Adrenal gland (tissue), 9 donors: ENCODE measurements at regions not wholly inside any gene's neighbourhood (a gene's known extent, or its start where the extent isn't known, plus 50 kb on each side); places are given as distances from the start of the nearest gene placed in this dataset.

Experiments used
- DNase-seq, 7 donors: peaks; one replicate each; pipeline ENCODE4 v3.0.0-alpha.2; 2019 to 2020
- H3K27ac ChIP-seq, 5 donors: fragments of 200-600 bp; sonication (generic) in 4 of 5; 1 replicate in 3 of 5; 2 replicates in 2 of 5; pipeline versions ENCODE4 v1.5.1 to v1.8.0; 2016 to 2020; ENCODE audit warnings: mild to moderate bottlenecking in 1 of 5
- H3K27me3 ChIP-seq: fragments of 200-600 bp; 2 replicates; pipeline ENCODE4 v1.8.0; 2021
- H3K36me3 ChIP-seq, 2 donors: fragments of 200-600 bp; replicated peaks in 1 of 2; 1 replicate in 1 of 2; 2 replicates in 1 of 2; pipeline versions ENCODE4 v1.5.1 to v1.8.0; 2018 to 2022
- H3K4me1 ChIP-seq, 2 donors: fragments of 200-600 bp; replicated peaks in 1 of 2; 1 replicate in 1 of 2; 2 replicates in 1 of 2; pipeline versions ENCODE4 v1.5.1 to v1.8.0; 2018 to 2021
- H3K4me3 ChIP-seq, 4 donors: fragments of 200-600 bp; sonication (generic) in 3 of 4; one replicate each; pipeline ENCODE4 v1.5.1; 2016 to 2018
- H3K9me3 ChIP-seq, 3 donors: fragments of 200-600 bp; sonication (generic) in 1 of 3; replicated peaks in 1 of 3; 1 replicate in 2 of 3; 2 replicates in 1 of 3; pipeline versions ENCODE4 v1.5.1 to v1.8.0; 2016 to 2021
- CTCF ChIP-seq, 6 experiments: fragments of 450-650 bp in 4 of 6; fragments of 200-600 bp in 2 of 6; sonication (generic) in 1 of 6; IDR thresholded peaks; 1 replicate in 5 of 6; 2 replicates in 1 of 6; pipeline versions ENCODE4 v1.5.1 to v1.8.0; 2016 to 2021; ENCODE audit warnings: antibody characterized with exemption in 6 of 6, mild to moderate bottlenecking in 2 of 6, moderate library complexity in 1 of 6
- POLR2A ChIP-seq, 2 donors: fragments of 450-650 bp; IDR thresholded peaks; one replicate each; pipeline ENCODE4 v1.6.1; 2017; ENCODE audit warnings: antibody characterized with exemption in 2 of 2, mild to moderate bottlenecking in 2 of 2, moderate library complexity in 1 of 2
- WGBS, 4 donors: extraction: QIAGEN DNeasy Blood & Tissue Kit in 2 of 4; methylation state at CpG; one replicate each; pipeline versions ENCODE4 v1.1.5 to v1.1.7; 2013 to 2017; 5-methylcytosine and 5-hydroxymethylcytosine counted together
- intact Hi-C, 2 donors: fragments of 100-400 bp; cut with DNase I; formaldehyde crosslinking; loops; one replicate each; pipeline versions ENCODE4 v1.14.1 to v1.15.0; 2022 to 2023
- donor health status: healthy with polysubstance abuse.
- donor health status: Bipolar disorder and iron deficiency.
- donor health status: DM: yes; HTN: yes; CAD: no.
- donor health status: DM: no; HTN: no; CAD: no.
- donor health status: DM: no; HTN: no; CAD: no.

DNA sequence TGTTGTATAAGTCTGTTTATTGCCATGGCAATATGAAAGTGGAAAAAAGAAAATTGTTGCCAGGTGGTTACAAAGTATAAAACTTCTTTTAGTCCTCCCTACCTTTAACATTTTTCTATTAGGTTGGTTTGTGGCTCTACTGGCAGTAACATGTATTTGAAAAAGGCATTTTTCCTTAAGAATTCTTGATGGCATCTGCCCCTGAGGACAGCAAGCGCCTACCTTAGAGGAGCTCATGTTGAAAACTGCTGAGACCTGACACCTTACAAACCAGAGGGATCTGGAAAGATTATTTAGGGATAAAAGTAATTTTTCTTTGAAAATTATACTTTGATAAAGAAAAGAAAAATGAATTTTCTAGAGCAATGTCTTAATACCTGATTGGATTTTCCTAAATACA lies 208.1 kb downstream of the CAVIN4 start:
- no peaks in the 10 kb centered on the region for H3K36me3 ChIP-seq
- H3K27me3 ChIP-seq = no peaks in the 10 kb centered on the region
- H3K9me3 ChIP-seq = no peaks in the 10 kb centered on the region
- intact Hi-C loops = no loop called here
- H3K4me3 ChIP-seq = no peak overlapping the region
- TF ChIP-seq CTCF (IDR thresholded peaks at IDR 0.05) (no peak), POLR2A (IDR thresholded peaks at IDR 0.05) (no peak)
- WGBS, 4 donors = 76 to 91% (median 85%) methylated on average over 1 of the region's 1 CpG
- no peak overlapping the region for H3K27ac ChIP-seq
- no peaks in the 10 kb centered on the region for H3K4me1 ChIP-seq
- DNase-seq = no peak

- DNase-seq = no peak
- Histone ChIP-seq H3K4me1 (no peaks in the 10 kb centered on the region), H3K27me3 (no peaks in the 10 kb centered on the region), H3K27ac (no peak overlapping the region), H3K36me3 (no peaks in the 10 kb centered on the region), H3K4me3 (no peak overlapping the region), H3K9me3 (no peaks in the 10 kb centered on the region)
- WGBS, 4 donors = 43 to 47% (median 46%) methylated on average over 5 of the region's 5 CpGs
- intact Hi-C loops = no loop called here
- TF ChIP-seq CTCF (IDR thresholded peaks at IDR 0.05) = no peak
- TF ChIP-seq POLR2A (IDR thresholded peaks at IDR 0.05) = no peak
Observed at GRCh38 chr9:100794738-100795269, 216.9 kb downstream of the CAVIN4 start.

DNA sequence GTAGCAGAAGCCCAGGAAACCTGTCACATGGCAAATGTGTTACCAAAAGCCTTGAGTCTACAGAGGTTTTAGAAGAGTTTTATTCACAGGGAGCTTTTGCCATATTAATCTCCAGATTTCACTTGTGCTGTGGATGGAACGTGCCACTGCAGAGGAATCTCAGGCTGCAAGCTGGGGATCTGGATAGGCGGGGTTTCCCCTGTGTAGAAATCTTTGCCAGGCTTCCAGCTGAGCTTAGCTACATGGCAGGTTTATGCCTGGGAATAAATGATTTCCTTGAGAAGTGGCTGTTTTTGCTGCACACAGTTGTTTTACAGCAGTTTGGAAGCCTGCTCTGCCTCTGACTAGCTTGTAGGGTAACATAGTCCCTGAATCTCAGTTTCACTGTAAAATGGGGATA lies 224.6 kb upstream of the PLPPR1 start:
- WGBS, 4 donors = 64 to 75% (median 71%) methylated on average over 2 of the region's 2 CpGs
- DNase-seq = no peak
- no peak overlapping the region for H3K4me3 ChIP-seq
- no peaks in the 10 kb centered on the region for H3K4me1 ChIP-seq
- H3K36me3 ChIP-seq = no peaks in the 10 kb centered on the region
- TF ChIP-seq POLR2A (IDR thresholded peaks at IDR 0.05) = no peak
- TF ChIP-seq CTCF (IDR thresholded peaks at IDR 0.05) = no peak
- intact Hi-C loops = no loop called here
- H3K9me3 ChIP-seq = no peaks in the 10 kb centered on the region
- H3K27me3 ChIP-seq = no peaks in the 10 kb centered on the region
- H3K27ac ChIP-seq = no peak overlapping the region

DNA sequence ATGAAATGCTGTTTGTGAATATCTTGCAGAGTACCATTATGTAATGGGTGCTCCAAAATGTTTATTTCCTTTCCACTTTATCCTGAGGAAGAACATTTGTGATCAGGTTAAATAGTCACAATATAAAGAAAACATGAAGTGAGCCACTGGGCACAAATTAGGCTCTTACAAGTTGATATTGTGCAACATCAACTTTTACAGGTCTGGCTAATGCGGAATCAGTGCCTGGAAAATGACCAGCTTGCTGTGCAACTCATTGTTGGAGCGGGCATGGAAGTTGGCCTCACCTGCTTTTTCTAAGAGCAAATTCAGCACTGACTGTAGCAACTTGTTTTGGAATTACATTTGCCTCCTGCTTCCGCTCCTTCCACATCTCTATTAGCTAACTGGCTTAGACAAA lies 216.9 kb upstream of the PLPPR1 start:
- Histone ChIP-seq H3K27me3 (no peaks in the 10 kb centered on the region), H3K36me3 (no peaks in the 10 kb centered on the region), H3K27ac (no peak overlapping the region), H3K9me3 (no peaks in the 10 kb centered on the region), H3K4me1 (no peaks in the 10 kb centered on the region), H3K4me3 (no peak overlapping the region)
- no peak for DNase-seq
- 66 to 90% (median 85%) methylated on average over 3 of the region's 3 CpGs for WGBS, 4 donors
- no peak for TF ChIP-seq POLR2A (IDR thresholded peaks at IDR 0.05)
- no peak for TF ChIP-seq CTCF (IDR thresholded peaks at IDR 0.05)
- intact Hi-C loops = loop anchor here in 1 of 2 donors (10.0 kb wide), 1 partner anchor 57 kb away; no protein-coding TSS in a partner anchor
